HepG2 (cell line): ENCODE measurements at regions not wholly inside any gene's neighbourhood (a gene's known extent, or its start where the extent isn't known, plus 50 kb on each side); places are given as distances from the start of the nearest gene placed in this dataset.

Experiments used
- ATAC-seq: fragments of 200-7000 bp; cut with Tn5 transposase; 3 replicates; pipeline ENCODE4 v1.9.1; 2020; ENCODE audit warnings: mild to moderate bottlenecking, moderate library complexity
- BruUV-seq: library from RNA; stranded (reverse); fragments of 400-500 nt; replicated peaks from 2 replicates; lab custom pipeline; 2021; lab: Mats Ljungman, UMichigan
- CTCF ChIA-PET: fragments of 300-600 bp; formaldehyde crosslinking; extraction: SDS; loops from one replicate; lab custom pipeline; 2021; ENCODE audit warnings: low total read pairs, inconsistent platforms, low intra/inter-chr PET ratio; lab: Yijun Ruan, JAX
- POLR2A ChIA-PET: fragments of 350-600 bp; sonication (Branson Sonifier 250); formaldehyde crosslinking; loops from one replicate; lab custom pipeline; 2020; ENCODE audit warnings: antibody characterized with exemption, inconsistent platforms; lab: Yijun Ruan, JAX
- DNase-seq: peaks from one replicate; pipeline ENCODE4 v3.0.0-alpha.2; 2015; ENCODE audit warnings: low spot score
- FAIRE-seq: peaks from 3 replicates; lab custom pipeline; 2011; peaks lifted over from hg19 to GRCh38; lab: Jason Lieb, UNC
- H2AFZ ChIP-seq: one replicate; pipeline ENCODE4 v1.6.1; 2011; ENCODE audit warnings: low read length, inconsistent platforms
- H3K27ac ChIP-seq: fragments of 300-600 bp; 3 replicates; pipeline ENCODE4 v1.8.0; 2011; ENCODE audit warnings: mixed run types, mild to moderate bottlenecking, mixed read lengths, low read length, inconsistent platforms; ENCODE audit not compliant: insufficient read depth; ENCODE audit errors: extremely low read length
- H3K27me3 ChIP-seq, 2 experiments: fragments of 200-600 bp in 1 of 2; 2 replicates in 1 of 2; 3 replicates in 1 of 2; pipeline versions ENCODE4 v1.6.0 to v1.8.0; 2011; ENCODE audit warnings: low read length in 2 of 2, mild to moderate bottlenecking in 2 of 2, moderate library complexity in 2 of 2, inconsistent platforms in 1 of 2; ENCODE audit not compliant: insufficient read depth in 2 of 2, control insufficient read depth in 1 of 2
- H3K36me3 ChIP-seq, 2 experiments: fragments of 200-600 bp in 1 of 2; replicated peaks in 1 of 2; 2 replicates in 1 of 2; 3 replicates in 1 of 2; pipeline versions ENCODE4 v1.5.1 to v1.8.0; 2011; ENCODE audit warnings: low read length in 2 of 2, inconsistent platforms in 1 of 2; ENCODE audit not compliant: insufficient read depth in 2 of 2, control insufficient read depth in 1 of 2
- H3K4me1 ChIP-seq: 2 replicates; pipeline ENCODE4 v1.5.1; 2012; ENCODE audit warnings: low read length, inconsistent platforms; ENCODE audit not compliant: insufficient read depth
- H3K4me2 ChIP-seq: 2 replicates; pipeline ENCODE4 v1.6.0; 2011; ENCODE audit warnings: low read depth, low read length, inconsistent platforms
- H3K4me3 ChIP-seq, 3 experiments: fragments of 200-600 bp in 1 of 3; sonication (generic), shearing (Covaris generic) in 1 of 3; replicated peaks in 1 of 3; 2 replicates each; pipeline ENCODE4 v1.5.1; 2011 to 2016; ENCODE audit warnings: low read length in 3 of 3, inconsistent platforms in 2 of 3, low read depth in 2 of 3, mild to moderate bottlenecking in 2 of 3, control low read depth in 1 of 3, mixed read lengths in 1 of 3; ENCODE audit not compliant: insufficient read depth in 1 of 3
- H3K79me2 ChIP-seq: one replicate; pipeline ENCODE4 v1.6.1; 2011; ENCODE audit warnings: low read length, inconsistent platforms; ENCODE audit not compliant: insufficient read depth
- H3K9ac ChIP-seq: 2 replicates; pipeline ENCODE4 v1.6.0; 2011; ENCODE audit warnings: mild to moderate bottlenecking, low read depth, low read length, inconsistent platforms; ENCODE audit not compliant: insufficient read depth
- H3K9me3 ChIP-seq: 2 replicates; pipeline ENCODE4 v1.5.1; 2012; ENCODE audit warnings: mild to moderate bottlenecking, low read length
- H4K20me1 ChIP-seq: 2 replicates; pipeline ENCODE4 v1.6.0; 2011; ENCODE audit warnings: inconsistent platforms, mild to moderate bottlenecking, low read length, moderate library complexity; ENCODE audit not compliant: insufficient read depth
- ATF7 ChIP-seq, 2 experiments: fragments of 450-650 bp in 1 of 2; sonication (generic) in 1 of 2; formaldehyde crosslinking in 1 of 2; IDR thresholded peaks; 2 replicates each; pipeline versions ENCODE4 v1.4.0 to v1.6.1; 2016 to 2020; ENCODE audit warnings: antibody characterized with exemption in 1 of 2, mild to moderate bottlenecking in 1 of 2, missing genetic modification reagents in 1 of 2
- DR1 ChIP-seq: sonication (generic); formaldehyde crosslinking; IDR thresholded peaks from 2 replicates; pipeline ENCODE4 v1.8.0; 2021; ENCODE audit warnings: mild to moderate bottlenecking, missing genetic modification reagents, inconsistent platforms
- GATAD1 ChIP-seq: IDR thresholded peaks from 2 replicates; pipeline ENCODE4 v1.6.1; 2016; ENCODE audit warnings: missing genetic modification reagents, missing compliant biosample characterization
- HDAC1 ChIP-seq: sonication (generic); formaldehyde crosslinking; IDR thresholded peaks from 2 replicates; pipeline ENCODE4 v1.5.1; 2020; ENCODE audit warnings: mild to moderate bottlenecking, missing genetic modification reagents
- JUN ChIP-seq: sonication (generic); formaldehyde crosslinking; IDR thresholded peaks from 2 replicates; pipeline ENCODE4 v1.4.0; 2020; ENCODE audit warnings: mild to moderate bottlenecking, missing genetic modification reagents
- PPARG ChIP-seq: conservative IDR thresholded peaks from 2 replicates; pipeline ENCODE4 v1.6.1; 2016; ENCODE audit warnings: missing biosample characterization, missing genetic modification reagents
- RAD51 ChIP-seq: fragments of 450-650 bp; IDR thresholded peaks from 2 replicates; pipeline ENCODE4 v1.6.1; 2016; ENCODE audit warnings: borderline replicate concordance
- RBAK ChIP-seq: sonication (generic); formaldehyde crosslinking; IDR thresholded peaks from 2 replicates; pipeline ENCODE4 v1.5.1; 2020; ENCODE audit warnings: mild to moderate bottlenecking, missing genetic modification reagents
- TFE3 ChIP-seq: IDR thresholded peaks from 2 replicates; pipeline ENCODE4 v1.6.1; 2016
- ZNF878 ChIP-seq: sonication (generic); formaldehyde crosslinking; IDR thresholded peaks from 2 replicates; pipeline ENCODE4 v1.8.1; 2023; ENCODE audit warnings: mild to moderate bottlenecking, missing genetic modification reagents, moderate library complexity
- WGBS: methylation state at CpG from one replicate; pipeline ENCODE4 v1.1.6; 2017; ENCODE audit warnings: low lambda C conversion rate; 5-methylcytosine and 5-hydroxymethylcytosine counted together
- in situ Hi-C: cut with HindIII; loops from 2 replicates; pipeline ENCODE4 v1.10.0; 2017; ENCODE audit warnings: low pct_unique_long_range_greater_than_20kb; ENCODE audit not compliant: extremely low pct_ligation_motif_present
- intact Hi-C: fragments of 100-400 bp; cut with micrococcal nuclease; formaldehyde crosslinking; loops from one replicate; pipeline ENCODE4 v1.10.0; 2022; ENCODE audit not compliant: unreplicated experiment

DNA sequence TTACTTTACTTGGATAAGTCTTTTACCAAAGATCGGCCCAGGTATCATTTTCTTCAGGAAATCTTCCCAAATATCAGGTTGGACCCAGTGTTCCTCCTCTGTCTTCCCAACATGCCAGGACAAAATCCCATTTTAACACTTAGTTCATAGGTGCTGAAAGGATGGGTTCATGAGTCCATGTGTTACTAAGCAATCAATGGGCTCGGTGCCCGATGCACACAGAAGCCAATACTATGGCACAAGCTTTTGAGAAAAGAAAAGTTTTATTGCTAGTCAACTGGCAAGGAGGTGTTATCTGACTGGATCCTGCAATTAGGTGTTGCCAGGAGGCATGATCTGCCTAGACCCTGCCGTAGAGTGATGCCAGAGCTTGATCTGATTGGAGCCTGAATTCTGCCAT, 133.3 kb upstream of the SLC44A3 start:
- POLR2A ChIA-PET, result no interaction called here
- Histone ChIP-seq H3K4me3 (no peak overlapping the region), H3K4me2 (no peak overlapping the region), H3K27me3 (no peaks in the 10 kb centered on the region), H4K20me1 (no peaks in the 10 kb centered on the region), H3K9ac (no peak overlapping the region), H3K9me3 (no peaks in the 10 kb centered on the region; the same call in 1 of the 2 replicates), H3K36me3 (no peaks in the 10 kb centered on the region), H3K4me1 (peaks cover 26% of the 10 kb centered on the region), H2AFZ (no peak overlapping the region), H3K79me2 (no peaks in the 10 kb centered on the region), H3K27ac (no peak overlapping the region)
- ATAC-seq (0 out of 3 replicates have a peak, but pooled peaks have one; percentile 41), DNase-seq (no peak), FAIRE-seq (no peak)
- no peak for TF ChIP-seq JUN (CRISPR knock-in tag)
- peak; percentile 88 for TF ChIP-seq RBAK (CRISPR knock-in tag)
- intact Hi-C loops, result no loop called here
- CTCF ChIA-PET, result no interaction called here
- WGBS, result 67% methylated on average over 4 of the region's 4 CpGs
- in situ Hi-C loops, result no loop called here
- no TSS peak for BruUV-seq

DNA sequence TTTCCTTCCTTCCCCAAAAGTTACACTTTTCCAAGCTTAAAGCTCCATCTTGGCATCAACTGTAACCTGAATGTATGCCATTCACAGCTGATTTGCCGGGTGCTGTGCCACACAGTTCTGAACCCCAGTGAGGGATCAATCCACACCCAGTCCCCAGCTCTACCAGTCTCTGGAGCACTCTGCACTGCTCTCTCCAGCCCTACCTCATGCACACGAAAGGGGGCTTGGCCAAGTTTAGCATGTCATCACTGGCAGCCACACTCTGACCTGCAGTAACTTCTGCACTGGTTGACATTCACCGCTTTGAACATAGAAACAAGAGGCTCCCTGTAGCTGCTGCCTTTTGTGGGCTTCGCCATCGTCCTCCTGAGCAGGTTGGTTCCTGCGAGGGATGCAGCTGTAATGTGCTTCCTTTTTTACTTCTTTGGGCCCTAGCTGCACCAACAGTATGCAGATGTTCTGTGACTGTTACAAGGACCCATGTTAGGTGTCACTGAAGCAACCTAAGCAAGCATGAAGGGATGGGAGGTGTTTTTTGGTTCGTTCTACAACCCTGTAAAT, 135.4 kb upstream of the SLC44A3 start:
- Histone ChIP-seq H3K36me3 (no peaks in the 10 kb centered on the region), H2AFZ (no peak overlapping the region), H3K9ac (no peak overlapping the region), H3K79me2 (no peaks in the 10 kb centered on the region), H3K4me1 (peaks cover 18% of the 10 kb centered on the region), H3K27ac (no peak overlapping the region), H3K9me3 (no peaks in the 10 kb centered on the region), H3K4me2 (no peak overlapping the region), H3K4me3 (no peak overlapping the region), H3K27me3 (no peaks in the 10 kb centered on the region), H4K20me1 (no peaks in the 10 kb centered on the region)
- ChIA-PET CTCF (no interaction called here), POLR2A (no interaction called here)
- in situ Hi-C loops (no loop called here), intact Hi-C loops (no loop called here)
- 78% methylated on average over 7 of the region's 7 CpGs for WGBS
- TF ChIP-seq TFE3 (CRISPR knock-in tag) (no peak), GATAD1 (CRISPR knock-in tag) (no peak), HDAC1 (CRISPR knock-in tag) (no peak), PPARG (CRISPR knock-in tag) (no peak), ATF7 (IDR thresholded peaks at IDR 0.05) (no peak), ATF7 (CRISPR knock-in tag; IDR thresholded peaks at IDR 0.05) (no peak), RAD51 (no peak), ZNF878 (CRISPR knock-in tag) (no peak), DR1 (no peak)
- DNase-seq (no peak), ATAC-seq (no peak), FAIRE-seq (no peak)
- no TSS peak for BruUV-seq
